T47D (cell line): ENCODE measurements at regions not wholly inside any gene's neighbourhood (a gene's known extent, or its start where the extent isn't known, plus 50 kb on each side); places are given as distances from the start of the nearest gene placed in this dataset.

Source experiments
- DNase-seq, 2 experiments: peaks; one replicate each; pipeline versions ENCODE4 v3.0.0 to v3.0.0-alpha.2; 2011 to 2012; ENCODE audit warnings: low read depth in 1 of 2, low spot score in 1 of 2
- JUND ChIP-seq: IDR thresholded peaks from 2 replicates; pipeline ENCODE4 v1.6.1; 2012; ENCODE audit warnings: low read depth
- in situ Hi-C: cut with HindIII; loops from 2 replicates; pipeline ENCODE4 v1.10.0; 2016; ENCODE audit warnings: low sequenced_read_pairs, low pct_unique_long_range_greater_than_20kb

DNA sequence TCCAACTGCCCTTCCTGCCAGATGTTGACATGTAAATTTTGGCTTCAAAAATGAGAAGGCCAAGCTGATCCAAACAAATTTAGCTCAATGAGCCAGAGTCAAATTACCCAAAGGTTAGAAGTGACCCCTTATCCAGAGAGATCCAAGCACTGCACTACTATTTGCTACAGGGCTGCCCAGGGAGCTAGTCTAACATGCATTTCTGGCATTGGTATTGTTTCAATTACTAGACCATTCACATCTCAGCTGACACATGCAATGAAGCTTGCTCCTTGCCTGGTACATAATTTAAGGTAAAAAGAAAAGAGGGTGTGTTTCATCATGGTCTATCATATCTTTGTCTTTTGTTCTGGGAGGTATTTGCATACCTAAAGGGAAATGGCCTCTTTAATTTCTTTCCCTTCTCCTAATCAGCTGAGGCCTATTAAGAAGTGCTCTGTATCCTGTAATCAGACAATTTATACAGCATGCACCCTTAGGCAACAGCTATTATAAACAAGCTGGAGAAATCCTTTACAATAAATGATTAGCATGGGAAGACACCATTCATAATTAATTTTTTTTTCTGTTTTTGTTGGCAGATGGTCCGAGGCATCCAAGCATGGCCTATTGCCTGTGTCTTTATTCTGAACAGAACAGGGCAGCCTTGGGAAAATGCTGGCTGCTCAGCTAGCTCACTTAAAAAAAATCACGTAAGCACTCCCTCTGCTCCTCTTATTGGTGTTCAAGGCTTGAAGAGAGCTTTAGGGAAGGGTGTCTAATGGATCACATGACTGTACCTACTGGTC, 161.5 kb upstream of the SALL1 start:
- in situ Hi-C loops, result no loop called here
- DNase-seq, result no peak
- TF ChIP-seq JUND, result no peak

DNA sequence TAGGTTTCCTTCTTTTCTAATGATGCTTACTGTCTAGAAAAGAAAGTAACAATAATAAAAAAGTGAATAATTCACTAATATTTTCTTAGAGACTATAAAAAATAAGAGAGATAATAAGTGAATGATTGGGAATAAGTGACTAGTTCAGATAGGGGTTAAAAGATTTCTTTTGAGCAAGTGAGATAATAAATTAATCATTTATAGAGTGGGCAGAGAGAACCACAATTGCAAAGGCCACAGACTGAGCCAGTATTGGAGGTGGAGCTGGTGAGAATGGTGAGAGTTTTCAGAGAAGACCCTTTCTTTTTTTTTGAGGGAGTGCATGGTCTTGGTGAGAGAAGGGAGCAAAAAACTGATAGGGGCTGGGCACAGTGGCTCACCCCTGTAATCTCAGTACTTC, 159.1 kb upstream of the SALL1 start:
- in situ Hi-C loops, result no loop called here
- no peak for DNase-seq
- no peak for TF ChIP-seq JUND

DNA sequence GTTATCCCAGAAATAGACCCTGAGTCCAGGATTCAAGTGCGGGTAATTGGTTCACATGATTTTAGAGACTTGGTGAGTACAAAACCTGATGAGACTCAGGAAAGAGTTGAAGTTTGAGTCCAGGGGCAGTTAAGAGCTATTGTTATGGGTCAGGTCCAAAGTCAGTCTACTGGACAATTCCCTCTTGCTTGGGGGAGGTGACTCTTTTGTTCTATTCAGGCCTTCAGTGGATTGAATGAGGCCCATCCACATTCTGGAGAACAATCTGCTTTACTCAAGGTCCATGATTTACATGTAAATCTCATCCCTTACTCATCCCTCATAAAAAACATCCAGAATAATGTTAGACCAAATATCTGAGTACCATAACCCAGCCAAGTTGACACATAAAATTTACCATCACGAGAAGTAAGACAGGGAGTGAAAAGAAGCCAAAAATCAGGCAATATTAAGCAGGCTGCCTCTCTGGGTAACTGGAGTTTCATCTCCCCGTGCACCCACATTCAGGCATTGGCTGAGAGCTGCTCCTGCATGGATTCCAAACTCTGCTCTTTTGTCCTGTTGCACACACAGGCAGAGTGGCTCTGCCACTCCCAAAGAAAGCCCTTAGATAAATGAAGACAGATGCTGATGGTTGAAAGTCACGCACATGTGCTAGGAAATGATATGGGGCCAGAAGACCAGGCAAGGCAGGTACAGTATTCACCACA, 156.0 kb upstream of the SALL1 start:
- no peak for DNase-seq
- in situ Hi-C loops, result no loop called here
- TF ChIP-seq JUND, result no peak

DNA sequence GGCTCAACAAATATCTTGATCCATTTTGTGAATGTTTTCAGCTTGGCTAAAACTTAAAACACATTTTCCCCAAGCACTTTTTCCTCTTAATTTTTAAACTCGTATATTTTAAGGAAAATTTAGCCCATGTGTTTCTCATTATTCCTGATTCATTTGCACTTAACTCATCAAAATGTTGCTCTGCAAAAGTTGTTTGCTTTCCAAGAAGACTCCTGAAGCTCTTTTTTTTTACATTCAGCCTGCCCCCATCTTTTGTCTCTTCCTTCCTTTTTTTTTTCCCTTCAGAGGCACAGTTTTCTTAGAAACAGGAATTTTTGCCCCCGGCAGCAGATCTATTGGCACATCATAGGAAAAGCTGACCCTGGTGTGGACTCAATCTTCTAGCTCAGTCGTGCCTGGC, 155.0 kb upstream of the SALL1 start:
- no peak for DNase-seq
- in situ Hi-C loops, result no loop called here
- TF ChIP-seq JUND, result no peak

DNA sequence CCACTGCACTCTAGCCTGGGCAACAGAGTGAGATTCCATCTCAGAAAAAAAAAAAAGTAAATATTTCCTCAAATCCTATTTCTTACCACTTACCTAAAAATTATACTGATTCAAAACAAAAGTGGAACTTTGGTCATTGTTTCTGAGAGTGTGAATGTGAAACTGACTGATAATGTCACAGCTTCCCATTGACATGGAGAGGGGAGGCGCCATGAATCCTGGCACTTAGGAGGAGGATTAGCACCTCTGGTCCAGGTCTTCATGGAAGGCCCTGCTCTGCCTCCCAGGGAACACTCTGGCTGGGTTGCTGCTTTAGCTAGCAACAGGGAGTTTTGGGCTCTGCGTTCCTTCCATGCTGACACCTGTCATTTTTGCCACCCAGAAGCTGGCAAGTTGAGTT, 154.3 kb upstream of the SALL1 start:
- no peak for TF ChIP-seq JUND
- no peak for DNase-seq
- in situ Hi-C loops, result no loop called here

DNA sequence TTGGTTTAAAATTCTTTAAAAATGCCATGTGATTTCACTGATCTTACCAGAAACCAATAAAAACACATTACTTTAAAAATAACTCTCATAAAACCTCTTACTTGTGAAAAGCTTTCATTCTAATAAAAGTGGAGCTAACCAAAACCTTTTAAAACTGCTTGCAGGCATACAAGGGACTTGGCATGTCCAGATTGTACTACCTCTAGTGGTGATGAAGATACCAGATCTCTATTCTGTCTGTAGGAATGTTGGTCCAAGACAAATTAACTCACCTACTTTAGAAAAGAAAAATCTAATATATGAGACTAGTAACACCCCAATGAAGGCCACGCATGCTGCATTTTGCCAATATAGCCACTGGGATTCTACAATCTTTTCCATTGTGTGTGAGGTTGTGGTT, 151.0 kb upstream of the SALL1 start:
- DNase-seq, result no peak
- in situ Hi-C loops, result no loop called here
- TF ChIP-seq JUND, result no peak

DNA sequence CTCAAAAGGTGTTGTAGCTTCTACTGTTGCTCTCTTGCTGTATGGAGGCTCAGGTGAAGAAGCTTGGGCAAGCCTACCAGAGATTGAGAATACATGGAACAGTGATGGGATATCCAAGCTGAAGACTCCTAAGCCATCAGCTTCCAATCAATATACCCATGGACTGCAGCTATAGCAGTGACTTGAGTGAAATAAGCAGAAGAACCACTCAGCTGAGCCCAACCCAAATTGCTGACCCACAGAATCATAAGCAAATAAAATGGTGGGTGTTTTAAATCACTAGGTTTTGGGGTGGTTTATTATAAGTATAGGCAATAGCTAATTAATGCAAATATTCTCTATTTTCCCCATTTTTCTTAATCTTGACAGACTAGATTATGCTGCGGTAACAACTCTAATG, 147.7 kb upstream of the SALL1 start:
- in situ Hi-C loops, result no loop called here
- DNase-seq, result no peak
- no peak for TF ChIP-seq JUND

DNA sequence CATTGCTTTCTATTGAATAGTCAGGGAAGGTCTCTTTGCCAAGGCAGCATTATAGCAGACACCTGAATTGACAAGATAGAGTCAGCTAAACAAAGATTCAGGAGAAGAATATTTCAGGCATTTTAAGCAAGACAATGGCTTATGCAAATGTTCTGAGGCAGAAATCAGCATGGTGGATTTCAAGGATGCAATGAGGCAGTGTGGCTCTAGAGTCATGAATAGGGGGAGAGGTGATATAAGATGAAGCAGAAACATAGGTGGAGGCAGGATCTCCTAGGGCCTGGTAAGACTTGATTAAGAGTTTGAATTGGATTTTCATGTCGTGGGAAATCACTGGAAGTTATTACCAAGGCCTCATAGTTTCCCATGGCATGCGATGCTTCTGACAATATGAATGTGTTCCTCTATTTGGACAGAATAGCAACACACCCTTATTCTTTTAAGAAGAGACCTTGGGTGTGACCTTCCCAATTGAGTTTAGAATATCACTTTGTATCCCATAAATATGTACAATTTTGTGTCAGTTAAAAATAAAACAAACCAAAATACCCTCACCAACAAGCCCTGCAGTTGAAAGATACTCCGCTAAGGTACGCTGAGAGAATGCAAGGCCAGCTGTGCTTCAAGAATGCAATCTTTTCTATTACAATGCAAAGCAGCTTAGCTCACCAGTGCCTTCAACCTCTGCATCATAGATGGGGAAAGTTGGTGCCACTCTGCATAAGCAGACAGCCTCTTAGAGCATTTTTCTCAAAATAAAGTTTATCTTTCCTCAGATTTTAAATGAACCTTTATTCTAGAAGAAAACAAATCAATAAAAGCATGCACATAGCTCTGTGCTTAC, 139.6 kb upstream of the SALL1 start:
- TF ChIP-seq JUND, result no peak
- in situ Hi-C loops, result no loop called here
- no peak for DNase-seq

DNA sequence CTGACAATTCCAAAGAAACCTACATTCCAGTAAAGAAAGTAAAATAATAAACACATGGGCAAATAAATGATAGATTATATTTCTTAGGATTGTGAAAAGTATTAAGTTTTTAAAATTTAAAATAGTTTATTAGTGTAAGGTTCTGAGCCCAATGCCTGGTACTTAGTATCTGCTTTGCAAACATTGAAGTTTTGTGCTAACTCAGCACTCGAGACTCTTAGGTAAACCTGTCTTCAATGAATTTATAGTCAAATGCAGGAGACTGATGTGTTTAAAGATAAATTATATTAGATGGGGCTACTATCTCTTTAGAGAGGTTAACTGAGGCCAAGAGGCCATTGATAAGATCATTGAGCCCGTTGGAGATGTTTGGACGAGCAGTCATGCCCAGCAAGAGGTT, 138.3 kb upstream of the SALL1 start:
- no peak for DNase-seq
- no peak for TF ChIP-seq JUND
- in situ Hi-C loops, result no loop called here

DNA sequence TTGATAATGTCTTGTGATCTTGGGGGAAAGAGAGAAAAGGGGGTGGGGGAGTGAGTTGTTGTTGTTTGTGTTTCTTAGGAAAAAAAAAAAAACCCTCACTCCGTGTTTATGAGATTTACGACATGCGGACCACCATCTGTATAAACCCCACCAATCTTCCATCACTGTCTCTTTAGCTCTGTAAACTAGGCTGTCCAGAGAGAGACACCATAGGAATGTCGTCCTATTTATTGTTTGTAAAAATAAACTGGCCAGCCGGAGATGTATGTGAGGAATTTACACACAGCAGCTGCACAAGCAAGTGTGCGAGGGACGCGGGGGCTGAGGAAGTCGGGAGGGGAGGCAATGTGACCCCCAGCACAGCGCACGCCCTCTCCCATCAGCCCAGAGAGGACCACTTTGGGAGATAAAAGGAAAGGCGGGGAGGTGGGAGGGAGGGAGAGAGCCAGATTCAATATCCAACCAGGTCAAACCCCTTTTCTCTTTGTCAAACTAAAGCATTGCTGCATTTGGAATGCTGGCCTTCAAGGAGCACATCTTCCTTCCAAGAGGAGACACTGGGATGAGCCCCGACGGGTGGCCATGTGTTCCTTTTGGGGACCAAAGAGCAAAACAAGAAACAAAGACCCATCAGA, 136.2 kb upstream of the SALL1 start:
- no peak for DNase-seq
- in situ Hi-C loops, result no loop called here
- TF ChIP-seq JUND, result no peak

DNA sequence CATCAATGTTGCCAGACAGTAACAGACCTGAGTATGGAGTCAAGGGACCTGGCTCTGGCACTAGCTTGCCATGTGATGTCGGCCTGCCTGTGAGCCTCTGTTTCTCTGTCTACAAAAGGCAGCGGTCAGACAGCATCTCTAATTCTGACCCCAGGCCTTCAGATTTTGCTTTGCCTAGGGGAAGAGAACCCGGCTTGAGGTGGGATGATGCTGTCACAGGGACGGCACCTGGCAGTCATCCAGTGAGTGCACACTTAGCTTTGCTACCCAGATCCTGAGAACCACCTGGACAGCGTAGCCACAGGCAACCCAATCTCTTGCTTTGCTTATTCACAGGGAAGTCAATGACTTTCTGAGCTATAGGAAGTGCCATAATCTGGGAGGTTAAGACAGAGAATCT, 135.2 kb upstream of the SALL1 start:
- no peak for TF ChIP-seq JUND
- in situ Hi-C loops, result no loop called here
- DNase-seq, result no peak

DNA sequence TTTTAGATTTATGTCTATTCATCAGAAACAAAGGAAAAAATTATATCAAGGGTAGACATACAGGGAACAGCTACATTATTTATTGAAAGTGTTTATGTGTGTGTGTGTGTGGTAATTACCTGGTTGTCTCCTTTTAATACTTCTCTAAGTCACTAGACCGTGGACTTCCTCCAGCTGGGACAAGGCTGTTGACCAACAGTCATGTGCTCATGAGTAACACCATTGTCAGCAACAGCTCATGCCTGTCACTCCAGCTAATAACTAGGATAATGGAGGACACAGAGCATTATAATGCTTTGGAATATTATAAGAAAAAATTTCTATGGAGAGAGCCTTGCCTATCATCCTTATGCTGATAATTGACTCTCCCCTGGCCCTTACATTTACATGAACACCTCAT, 125.3 kb upstream of the SALL1 start:
- in situ Hi-C loops, result no loop called here
- TF ChIP-seq JUND, result no peak
- DNase-seq, result no peak
